AG04450 (cell line): ENCODE measurements at regions not wholly inside any gene's neighbourhood (a gene's known extent, or its start where the extent isn't known, plus 50 kb on each side); places are given as distances from the start of the nearest gene placed in this dataset.
A peak's percentile ranks its signal among the peaks of the same experiment; 100 is the strongest.

ENCODE experiments used
- CTCF ChIA-PET: fragments of 300-600, 350-600 bp; formaldehyde crosslinking; extraction: SDS; loops from one replicate; lab custom pipeline; 2022; ENCODE audit warnings: antibody characterized with exemption, inconsistent platforms; lab: Charles Lee
- POLR2A ChIA-PET: fragments of 350-600 bp; formaldehyde crosslinking; extraction: SDS; loops from one replicate; lab custom pipeline; 2021; ENCODE audit warnings: antibody characterized with exemption, inconsistent platforms; lab: Yijun Ruan, JAX
- DNase-seq: peaks from one replicate; pipeline ENCODE4 v3.0.0-alpha.2; 2011; ENCODE audit warnings: low read depth, low spot score
- H3K27ac ChIP-seq: one replicate; pipeline ENCODE4 v1.5.1; 2012; ENCODE audit warnings: low read depth, low read length, control low read depth
- H3K27me3 ChIP-seq: one replicate; pipeline ENCODE4 v1.6.0; 2012; ENCODE audit warnings: low read length; ENCODE audit not compliant: control insufficient read depth, insufficient read depth
- H3K4me3 ChIP-seq: 2 replicates; pipeline ENCODE4 v1.5.1; 2011; ENCODE audit warnings: mild to moderate bottlenecking, low read depth, low read length, control low read depth
- H3K9me3 ChIP-seq: 2 replicates; pipeline ENCODE4 v1.5.1; 2012; ENCODE audit warnings: low read length; ENCODE audit not compliant: control insufficient read depth, insufficient read depth
- TF ChIP-seq, protein P1 (sequence below): IDR thresholded peaks from 2 replicates; pipeline ENCODE4 v1.5.1; 2011; ENCODE audit warnings: low read depth, low read length, control low read depth, inconsistent platforms

DNA sequence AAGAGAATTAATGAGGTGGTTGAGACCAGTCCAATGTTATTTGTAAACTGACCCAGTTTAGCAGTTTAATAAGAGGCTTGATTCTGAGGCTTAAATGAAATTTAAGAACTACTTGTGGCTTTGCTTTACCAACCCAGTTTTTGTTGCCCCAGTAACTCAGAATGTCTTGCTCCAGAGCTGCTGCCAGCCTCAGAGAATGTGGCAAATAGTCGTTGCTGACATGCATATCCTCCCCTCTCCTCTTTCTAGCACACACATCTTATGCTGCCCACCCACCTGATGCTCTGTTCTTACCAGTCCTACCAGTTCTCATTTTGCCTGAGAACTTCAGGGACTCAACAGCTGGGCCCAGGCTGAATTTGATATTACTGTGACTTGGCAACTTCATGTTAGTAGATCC lies 92.4 kb upstream of the TSC22D2 start:
- Histone ChIP-seq H3K9me3 (no peaks in the 10 kb centered on the region), H3K27ac (no peak overlapping the region), H3K4me3 (no peak overlapping the region), H3K27me3 (no peaks in the 10 kb centered on the region)
- ChIA-PET POLR2A (no interaction called here), CTCF (interaction anchor here (0.6 to 0.7 kb wide), 2 partner anchors 95 to 104 kb away, joined by 3 read pairs; no protein-coding TSS in a partner anchor)
- TF ChIP-seq, protein P1, sequence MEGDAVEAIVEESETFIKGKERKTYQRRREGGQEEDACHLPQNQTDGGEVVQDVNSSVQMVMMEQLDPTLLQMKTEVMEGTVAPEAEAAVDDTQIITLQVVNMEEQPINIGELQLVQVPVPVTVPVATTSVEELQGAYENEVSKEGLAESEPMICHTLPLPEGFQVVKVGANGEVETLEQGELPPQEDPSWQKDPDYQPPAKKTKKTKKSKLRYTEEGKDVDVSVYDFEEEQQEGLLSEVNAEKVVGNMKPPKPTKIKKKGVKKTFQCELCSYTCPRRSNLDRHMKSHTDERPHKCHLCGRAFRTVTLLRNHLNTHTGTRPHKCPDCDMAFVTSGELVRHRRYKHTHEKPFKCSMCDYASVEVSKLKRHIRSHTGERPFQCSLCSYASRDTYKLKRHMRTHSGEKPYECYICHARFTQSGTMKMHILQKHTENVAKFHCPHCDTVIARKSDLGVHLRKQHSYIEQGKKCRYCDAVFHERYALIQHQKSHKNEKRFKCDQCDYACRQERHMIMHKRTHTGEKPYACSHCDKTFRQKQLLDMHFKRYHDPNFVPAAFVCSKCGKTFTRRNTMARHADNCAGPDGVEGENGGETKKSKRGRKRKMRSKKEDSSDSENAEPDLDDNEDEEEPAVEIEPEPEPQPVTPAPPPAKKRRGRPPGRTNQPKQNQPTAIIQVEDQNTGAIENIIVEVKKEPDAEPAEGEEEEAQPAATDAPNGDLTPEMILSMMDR: no peak
- no peak for DNase-seq

DNA sequence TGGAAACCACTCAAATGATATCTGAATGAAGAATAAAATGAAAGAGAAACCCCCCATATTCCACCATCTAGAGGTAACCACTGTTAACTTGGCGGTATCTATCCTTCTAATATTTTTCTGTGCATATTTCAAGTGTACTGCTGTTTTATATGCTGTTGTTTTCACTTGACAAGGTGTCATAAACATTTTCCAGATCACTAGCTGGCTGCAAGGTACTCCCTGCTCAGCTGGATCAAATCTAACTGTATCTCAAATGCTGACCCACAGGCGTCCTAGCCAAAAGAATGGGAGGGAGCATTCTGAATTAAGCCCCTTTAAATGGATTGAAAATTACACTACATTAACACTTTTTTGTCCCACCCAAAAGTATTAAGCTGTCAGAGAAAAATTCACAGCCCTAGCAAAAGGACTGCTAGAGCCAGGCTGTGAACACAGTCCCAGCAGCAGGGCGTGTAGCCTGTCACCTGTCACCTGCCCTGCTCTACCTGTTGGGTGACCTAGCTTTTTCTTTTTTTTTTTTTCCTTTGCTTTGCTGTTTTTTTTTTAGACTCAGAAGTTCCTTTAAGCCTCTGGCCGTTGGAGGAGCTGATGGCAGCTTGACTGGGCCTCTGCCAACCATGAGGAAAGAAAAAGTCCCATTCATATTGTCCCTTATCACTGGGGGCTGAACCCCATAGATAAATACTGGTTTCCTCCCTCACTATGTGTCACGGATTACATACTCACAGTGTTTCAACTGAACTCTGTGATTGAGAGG lies 93.7 kb upstream of the TSC22D2 start:
- Histone ChIP-seq H3K9me3 (peaks cover 4% of the 10 kb centered on the region), H3K27ac (no peak overlapping the region), H3K27me3 (no peaks in the 10 kb centered on the region), H3K4me3 (no peak overlapping the region)
- DNase-seq: no peak
- CTCF ChIA-PET: interaction anchor here (0.6 to 0.8 kb wide), 4 partner anchors 28 to 347 kb away, joined by 3 to 4 read pairs (median 4); no protein-coding TSS in a partner anchor
- TF ChIP-seq, protein P1: no peak
- POLR2A ChIA-PET: no interaction called here

DNA sequence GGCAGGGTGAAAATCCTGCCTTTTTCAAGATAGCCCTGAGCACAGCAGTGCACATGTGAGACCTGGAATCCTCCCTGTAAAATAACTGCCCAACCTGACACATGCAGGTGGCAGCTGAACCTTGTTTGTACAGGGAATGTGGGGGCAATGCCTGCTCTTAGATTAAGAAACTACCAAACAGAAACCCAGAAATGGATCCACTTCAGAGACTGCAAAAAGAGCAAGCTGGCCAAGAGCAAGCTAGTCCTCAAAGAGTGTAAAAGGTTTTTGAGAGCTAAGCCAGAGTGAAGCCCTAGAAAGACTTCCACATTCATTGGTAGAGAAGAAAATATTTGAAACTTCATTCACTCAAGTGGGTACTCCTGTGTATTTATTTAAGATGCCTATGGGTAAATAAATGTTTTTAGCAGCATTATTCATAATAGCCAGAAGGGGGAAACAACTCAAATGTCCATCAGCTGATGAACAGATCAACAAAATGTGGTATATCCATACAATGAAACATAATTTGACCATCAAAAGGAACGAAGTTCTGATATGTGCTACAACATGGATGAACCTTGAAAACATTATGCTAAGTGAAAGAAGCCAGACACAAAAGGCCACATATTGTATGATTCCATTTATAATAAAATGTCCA lies 96.0 kb upstream of the TSC22D2 start:
- peaks cover 10% of the 10 kb centered on the region for H3K9me3 ChIP-seq
- TF ChIP-seq, protein P1: no peak
- no peak for DNase-seq
- no peak overlapping the region for H3K27ac ChIP-seq
- H3K4me3 ChIP-seq: no peak overlapping the region
- no peaks in the 10 kb centered on the region for H3K27me3 ChIP-seq
- ChIA-PET POLR2A (no interaction called here), CTCF (no interaction called here)

DNA sequence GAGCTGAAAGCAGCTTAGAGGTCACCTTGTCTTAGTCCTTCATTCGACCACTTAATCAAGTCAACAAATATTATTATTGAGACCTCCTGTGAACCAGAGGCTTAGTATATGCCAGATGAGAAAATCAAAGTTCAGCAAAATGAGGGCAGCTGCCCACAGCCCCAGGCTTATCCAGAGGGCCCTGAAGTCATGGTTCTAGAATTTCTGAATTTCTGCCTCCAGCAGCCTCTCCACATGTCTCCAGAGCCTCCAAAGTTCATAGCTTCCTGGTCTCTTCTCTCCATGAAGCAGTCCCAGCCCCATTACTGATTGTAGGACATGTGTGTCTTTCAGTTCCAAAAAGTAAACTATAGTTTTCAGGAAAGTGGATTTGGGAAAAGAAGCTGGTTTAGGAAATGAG lies 96.9 kb upstream of the TSC22D2 start:
- TF ChIP-seq, protein P1: no peak
- Histone ChIP-seq H3K27ac (no peak overlapping the region), H3K9me3 (peaks cover 12% of the 10 kb centered on the region), H3K27me3 (no peaks in the 10 kb centered on the region), H3K4me3 (no peak overlapping the region)
- no peak for DNase-seq
- CTCF ChIA-PET: no interaction called here
- POLR2A ChIA-PET: no interaction called here

DNA sequence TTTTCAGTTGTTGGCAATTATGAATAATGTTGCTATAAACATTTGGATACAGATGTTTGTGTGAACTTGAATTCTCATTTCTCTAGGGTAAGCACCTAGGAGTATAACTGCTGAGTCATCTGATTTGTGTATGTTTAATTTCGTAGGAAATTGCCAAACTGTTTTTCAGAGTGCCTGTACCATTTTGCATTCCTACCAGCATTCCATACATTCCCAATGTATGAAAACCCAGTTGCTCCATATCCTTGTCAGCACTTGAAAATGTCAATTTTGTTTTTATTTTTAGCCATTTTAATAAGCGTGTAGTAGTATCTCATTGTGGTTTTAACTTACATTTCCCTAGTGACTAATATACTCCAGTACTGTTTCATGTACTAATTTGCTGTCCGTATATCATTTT lies 98.5 kb upstream of the TSC22D2 start:
- POLR2A ChIA-PET: no interaction called here
- H3K27ac ChIP-seq: no peak overlapping the region
- CTCF ChIA-PET: interaction anchor here (0.5 to 1.0 kb wide), 2 partner anchors 10 to 142 kb away, joined by 3 to 4 read pairs; no protein-coding TSS in a partner anchor
- DNase-seq: peak; percentile 37
- peaks cover 12% of the 10 kb centered on the region for H3K9me3 ChIP-seq
- TF ChIP-seq, protein P1: no peak
- H3K27me3 ChIP-seq: no peaks in the 10 kb centered on the region
- H3K4me3 ChIP-seq: no peak overlapping the region
